NCI-H1417 (cell line): ENCODE measurements at regions not wholly inside any gene's neighbourhood (a gene's known extent, or its start where the extent isn't known, plus 50 kb on each side); places are given as distances from the start of the nearest gene placed in this dataset.
"Not testable (repeated sequence)": the region's sequence is repeated elsewhere in the genome, so short reads cannot be mapped to it uniquely, and the experiment has no call there.

Experiments
- DNase-seq, 3 experiments: peaks; one replicate each; lab custom pipeline; 2025; lab: John Stamatoyannopoulos, UW

- peak in 2 of 3 experiments; percentile 8 to 36 for DNase-seq
Measured at GRCh38 chr1:58190267-58190988, 356.1 kb downstream of the OMA1 start.

- DNase-seq = no peak
Measured at GRCh38 chr1:58189453-58189852, 357.1 kb downstream of the OMA1 start.

- DNase-seq = peak in 1 of 3 experiments; percentile 57
Measured at GRCh38 chr1:58183286-58183685, 363.2 kb downstream of the OMA1 start.

GRCh38 chr1:58180537-58180936, 366.0 kb downstream of the OMA1 start:
- DNase-seq = no peak

GRCh38 chr1:58169160-58169559, 377.4 kb downstream of the OMA1 start:
- not testable (repeated sequence) for DNase-seq

GRCh38 chr1:58167131-58167530, 379.4 kb downstream of the OMA1 start:
- not testable (repeated sequence) for DNase-seq

GRCh38 chr1:58166417-58166816, 380.1 kb downstream of the OMA1 start:
- DNase-seq = no peak

GRCh38 chr1:58165073-58165472, 381.5 kb downstream of the OMA1 start:
- DNase-seq = no peak

- DNase-seq = peak; percentile 31 to 72 (median 69)
Measured at GRCh38 chr1:58162952-58163550, 383.5 kb downstream of the OMA1 start.

GRCh38 chr1:58159434-58159830, 387.1 kb downstream of the OMA1 start:
- no peak for DNase-seq

GRCh38 chr1:58158506-58159433, 387.8 kb downstream of the OMA1 start:
- no peak for DNase-seq

- no peak for DNase-seq
Measured at GRCh38 chr1:58158016-58158415, 388.5 kb downstream of the OMA1 start.

- DNase-seq = peak; percentile 7 to 78 (median 46)
Measured at GRCh38 chr1:58157256-58157655, 389.3 kb downstream of the OMA1 start.

GRCh38 chr1:58156831-58157230, 389.7 kb downstream of the OMA1 start:
- DNase-seq = peak in 1 of 3 experiments; percentile 63

- no peak for DNase-seq
Measured at GRCh38 chr1:58156124-58156468, 390.4 kb downstream of the OMA1 start.

- DNase-seq = peak in 1 of 3 experiments; percentile 5
Measured at GRCh38 chr1:58155418-58156123, 391.0 kb downstream of the OMA1 start.

- no peak for DNase-seq
Measured at GRCh38 chr1:58154256-58154655, 392.3 kb downstream of the OMA1 start.

- peak in 1 of 3 experiments; percentile 25 for DNase-seq
Measured at GRCh38 chr1:58152697-58153096, 393.8 kb downstream of the OMA1 start.

GRCh38 chr1:58149271-58149812, 397.2 kb downstream of the OMA1 start:
- peak in 2 of 3 experiments; percentile 22 to 39 for DNase-seq

GRCh38 chr1:58144698-58145270, 401.7 kb downstream of the OMA1 start:
- DNase-seq = no peak

- DNase-seq = peak in 1 of 3 experiments; percentile 35
Measured at GRCh38 chr1:58143972-58144697, 402.4 kb downstream of the OMA1 start.
